ENCODE measurements at regions not wholly inside any gene's neighbourhood (a gene's known extent, or its start where the extent isn't known, plus 50 kb on each side); places are given as distances from the start of the nearest gene placed in this dataset.

GRCh38 chr17:52357854-52358253 is 199.3 kb upstream of the CA10 start (continued):
- TF ChIP-seq HOXD13 (CRISPR knock-in tag; IDR thresholded peaks at IDR 0.05; ENCODE audit: borderline replicate concordance) (no peak), ZNF16 (tag by site-specific recombination; IDR thresholded peaks at IDR 0.05; ENCODE audit: low read depth) (no peak), PRDM10 (tag by site-specific recombination; IDR thresholded peaks at IDR 0.05) (no peak), ZNF701 (tag by site-specific recombination; IDR thresholded peaks at IDR 0.05) (no peak), SP3 (tag by site-specific recombination; IDR thresholded peaks at IDR 0.05) (no peak), ZNF692 (tag by site-specific recombination; IDR thresholded peaks at IDR 0.05) (no peak), ATF2 (tag by site-specific recombination; IDR thresholded peaks at IDR 0.05; ENCODE audit: low read depth) (no peak)

GRCh38 chr17:52336796-52337195 is 178.3 kb upstream of the CA10 start:
- TF ChIP-seq ZNF621 (tag by site-specific recombination; IDR thresholded peaks at IDR 0.05) (no peak), ZNF626 (tag by site-specific recombination; IDR thresholded peaks at IDR 0.05) (no peak), ZNF600 (tag by site-specific recombination; IDR thresholded peaks at IDR 0.05) (no peak), ZNF112 (tag by site-specific recombination; IDR thresholded peaks at IDR 0.05) (no peak), KLF10 (tag by site-specific recombination; IDR thresholded peaks at IDR 0.05) (no peak), ZNF76 (tag by site-specific recombination; IDR thresholded peaks at IDR 0.05; ENCODE audit: borderline replicate concordance, low read depth) (no peak), ZNF514 (tag by site-specific recombination; IDR thresholded peaks at IDR 0.05) (no peak), ZNF521 (tag by site-specific recombination; IDR thresholded peaks at IDR 0.05) (no peak), ZNF138 (tag by site-specific recombination; IDR thresholded peaks at IDR 0.05; ENCODE audit: borderline replicate concordance) (no peak), SCRT2 (tag by site-specific recombination; IDR thresholded peaks at IDR 0.05) (no peak), BCL11B (tag by site-specific recombination; IDR thresholded peaks at IDR 0.05; ENCODE audit: low read depth) (no peak), ZBTB10 (tag by site-specific recombination; IDR thresholded peaks at IDR 0.05) (no peak), ZNF24 (tag by site-specific recombination; IDR thresholded peaks at IDR 0.05) (no peak)
- no peaks in the 10 kb centered on the region for H3K4me1 ChIP-seq (ENCODE audit: control insufficient read depth, insufficient read depth, low read length)
- CTCF ChIA-PET: no interaction called here

More at GRCh38 chr17:52336796-52337195, 178.3 kb upstream of the CA10 start:
- H3K27ac ChIP-seq (ENCODE audit: extremely low read depth, low read depth, low read length): no peak overlapping the region
- POLR2A ChIA-PET: no interaction called here
- H3K36me3 ChIP-seq (ENCODE audit: control insufficient read depth in 2 of 2, insufficient read depth in 1 of 2, low read length in 2 of 2): no peaks in the 10 kb centered on the region
- no peak overlapping the region for H3K4me3 ChIP-seq (ENCODE audit: low read depth, low read length)
- H3K9me3 ChIP-seq (ENCODE audit: control insufficient read depth, insufficient read depth, low read depth, low read length): no peaks in the 10 kb centered on the region
